Right ventricle myocardium inferior (tissue), 1 donor: ENCODE measurements at regions not wholly inside any gene's neighbourhood (a gene's known extent, or its start where the extent isn't known, plus 50 kb on each side); places are given as distances from the start of the nearest gene placed in this dataset.
"Not testable (repeated sequence)": the region's sequence is repeated elsewhere in the genome, so short reads cannot be mapped to it uniquely, and the experiment has no call there.

Experiments
- ATAC-seq: fragments of 200-7000 bp; cut with Tn5 transposase; one replicate; pipeline ENCODE4 v1.9.1; 2020; ENCODE audit warnings: mild to moderate bottlenecking, moderate library complexity
- DNase-seq: peaks from one replicate; pipeline ENCODE4 v3.0.0; 2021; ENCODE audit errors: missing footprints
- intact Hi-C: fragments of 100-400 bp; cut with DNase I; formaldehyde crosslinking; loops from one replicate; pipeline ENCODE4 v1.11.0; 2022
- donor health status: DM: no; HTN: yes; CAD: no; lungs with severe emphysema.

DNA sequence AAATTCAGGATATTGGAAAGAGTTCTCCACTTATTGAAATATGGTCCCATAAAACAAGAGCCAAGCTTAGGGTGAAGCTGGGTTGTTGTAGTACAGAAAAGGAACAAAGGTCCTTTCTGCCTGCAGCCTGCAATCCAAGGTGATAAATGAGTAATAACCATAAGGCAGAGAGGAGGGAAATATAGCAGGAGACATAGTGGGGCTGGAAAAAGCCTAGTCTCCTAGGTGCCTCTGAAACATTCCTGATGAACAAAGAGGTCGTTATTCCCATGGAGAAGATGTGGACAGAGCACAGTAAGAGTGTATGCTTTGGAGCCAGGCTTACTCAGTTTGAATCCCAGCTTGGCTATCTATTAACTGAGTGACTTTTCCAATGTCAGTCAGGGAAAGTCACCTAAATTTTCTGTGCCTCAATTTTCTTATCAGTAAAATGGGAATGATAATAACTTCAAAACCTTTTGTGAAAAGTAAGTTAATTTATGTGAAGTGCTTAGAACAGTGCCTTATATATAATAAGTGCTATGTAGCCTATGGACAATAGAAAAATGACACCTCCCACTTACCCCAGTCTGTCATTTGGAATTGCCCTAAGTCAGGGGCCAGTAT, 110.8 kb upstream of the GRIN3A start:
- intact Hi-C loops: no loop called here
- ATAC-seq: no peak

DNA sequence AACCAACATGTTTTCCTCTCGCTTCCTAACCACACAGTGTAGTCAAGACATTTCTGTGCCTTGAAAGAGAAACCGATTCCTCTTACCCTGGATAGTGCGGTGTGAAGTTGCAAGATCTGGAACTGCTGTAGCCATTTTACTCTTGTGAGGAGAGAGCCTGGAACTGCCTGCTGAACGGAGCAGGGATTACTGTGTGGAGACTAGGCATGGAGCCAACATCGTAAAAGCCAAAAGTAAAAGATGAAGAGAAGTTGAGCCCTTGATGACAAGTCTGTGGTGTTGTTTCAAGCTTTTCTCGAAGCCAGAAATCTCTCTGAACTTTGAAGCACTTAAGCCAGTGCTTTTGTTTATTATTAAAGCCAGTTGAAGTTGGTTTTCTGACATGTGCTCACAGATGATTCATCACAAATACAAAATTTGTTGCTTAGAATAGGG, 110.1 kb upstream of the GRIN3A start:
- ATAC-seq (no peak), DNase-seq (no peak)
- intact Hi-C loops: no loop called here

More for the DNA sequence above, 110.8 kb upstream of the GRIN3A start:
- no peak for DNase-seq

DNA sequence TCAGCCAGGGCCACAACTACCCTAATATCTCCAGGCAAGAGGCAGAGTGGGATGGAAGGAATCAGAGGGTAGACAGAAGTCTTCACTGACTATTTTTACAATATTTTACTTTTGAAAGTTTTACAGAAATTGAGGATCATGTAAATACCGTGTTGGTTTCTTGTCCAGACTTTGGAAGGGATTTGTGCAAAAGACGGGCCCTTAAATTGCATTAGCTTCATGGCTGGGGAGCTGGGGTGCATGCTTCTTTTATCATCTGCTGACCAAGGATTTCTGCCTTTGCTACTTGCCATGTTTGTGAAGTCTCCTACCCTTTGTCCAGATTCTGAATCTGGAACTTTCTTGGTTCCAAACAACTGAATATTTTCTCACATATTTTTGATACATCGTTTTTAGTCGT, 107.7 kb upstream of the GRIN3A start:
- intact Hi-C loops: no loop called here
- no peak for ATAC-seq
- DNase-seq: no peak

DNA sequence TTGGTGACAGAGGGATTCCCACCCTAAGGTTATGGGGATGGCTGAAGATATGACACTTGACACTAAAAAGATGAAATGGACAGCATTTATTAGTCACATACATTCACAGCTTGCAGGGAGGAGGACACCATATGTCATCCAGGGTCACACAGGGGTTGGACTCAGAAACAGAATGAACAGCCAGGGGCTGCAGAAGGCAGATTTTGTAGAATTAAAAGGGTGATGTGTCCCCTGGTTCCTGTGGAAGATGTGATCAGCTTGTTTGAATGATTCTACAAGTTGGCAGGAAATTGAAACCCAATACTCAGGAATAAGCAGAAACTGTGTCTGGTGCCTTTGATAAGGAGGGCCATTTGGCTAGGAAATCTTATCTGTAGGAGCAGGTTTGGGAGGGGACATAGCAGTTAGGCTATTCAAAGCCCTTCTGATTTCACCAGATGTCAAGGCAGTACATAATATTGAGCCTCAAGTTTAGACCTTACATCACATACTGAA, 102.3 kb upstream of the GRIN3A start:
- ATAC-seq (no peak), DNase-seq (no peak)
- intact Hi-C loops: no loop called here

DNA sequence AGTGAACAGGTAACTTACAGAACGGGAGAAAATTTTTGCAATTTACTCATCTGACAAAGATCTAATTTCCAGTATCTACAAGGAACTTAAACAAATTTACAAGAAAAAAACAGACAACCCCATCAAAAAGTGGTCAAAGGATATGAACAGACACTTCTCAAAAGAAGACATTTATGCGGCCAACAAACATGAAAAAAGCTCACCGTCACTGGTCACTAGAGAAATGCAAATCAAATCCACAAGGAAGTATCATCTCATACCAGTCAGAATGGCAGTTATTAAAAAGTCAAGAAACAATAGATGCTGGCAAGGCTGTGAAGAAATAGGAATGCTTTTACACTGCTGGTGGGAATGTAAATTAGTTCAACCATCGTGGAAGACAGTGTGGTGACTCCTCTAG, 100.5 kb upstream of the GRIN3A start:
- DNase-seq, ATAC-seq, intact Hi-C loops: not testable (repeated sequence)

DNA sequence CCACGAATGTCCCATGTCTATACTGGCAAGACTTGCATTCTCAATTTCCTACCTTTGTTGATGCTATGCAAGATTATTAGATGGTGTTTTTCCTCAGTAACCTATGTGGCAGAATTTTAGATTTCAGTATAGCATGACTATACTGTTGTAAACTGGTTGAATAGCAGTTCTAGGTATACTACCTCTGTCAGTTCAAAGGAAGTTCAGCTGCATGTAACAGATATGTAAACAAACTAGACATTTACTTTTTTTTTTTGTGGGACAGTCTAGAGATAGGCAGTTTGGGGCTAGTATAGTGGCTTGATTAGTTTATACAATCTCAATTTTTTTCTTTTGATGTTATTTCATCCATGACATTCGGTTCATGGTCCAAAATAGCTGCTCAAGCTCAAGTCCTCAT, 97.6 kb upstream of the GRIN3A start:
- DNase-seq: no peak
- ATAC-seq: no peak
- intact Hi-C loops: no loop called here

DNA sequence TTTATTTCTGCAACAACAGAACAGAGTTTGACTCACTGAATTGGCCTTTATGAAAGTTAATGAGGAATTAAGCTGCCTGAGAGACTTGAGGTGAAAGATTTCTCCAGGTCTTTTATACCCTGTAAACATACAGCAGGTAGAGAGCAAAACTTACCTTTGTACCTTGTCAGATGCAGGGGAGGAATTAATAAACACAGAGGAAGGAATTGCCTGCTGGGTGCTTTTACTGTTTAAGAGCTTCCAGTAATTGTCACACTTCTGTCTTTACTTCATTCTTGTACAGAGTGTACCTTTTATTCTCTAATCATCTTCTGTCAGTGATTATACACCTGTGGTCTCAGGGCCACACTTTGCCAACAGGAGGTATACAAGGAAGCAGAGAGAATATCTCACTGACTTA, 94.0 kb upstream of the GRIN3A start:
- ATAC-seq (no peak), DNase-seq (no peak)
- intact Hi-C loops: no loop called here

DNA sequence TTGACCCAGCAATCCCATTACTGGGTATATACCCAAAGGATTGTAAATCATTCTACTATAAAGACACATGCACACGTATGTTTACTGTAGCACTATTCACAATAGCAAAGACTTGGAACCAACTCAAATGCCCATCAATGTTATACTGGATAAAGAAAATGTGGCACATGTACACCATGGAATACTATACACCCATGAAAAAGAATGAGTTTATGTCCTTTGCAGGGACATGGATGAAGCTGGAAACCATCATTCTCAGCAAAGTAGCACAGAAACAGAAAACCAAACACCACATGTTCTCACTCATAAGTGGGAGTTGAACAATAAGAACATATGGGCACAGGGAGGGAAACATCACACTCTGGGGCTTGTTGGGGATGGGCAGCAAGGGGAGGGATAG, 83.0 kb upstream of the GRIN3A start:
- intact Hi-C loops, DNase-seq, ATAC-seq: not testable (repeated sequence)

DNA sequence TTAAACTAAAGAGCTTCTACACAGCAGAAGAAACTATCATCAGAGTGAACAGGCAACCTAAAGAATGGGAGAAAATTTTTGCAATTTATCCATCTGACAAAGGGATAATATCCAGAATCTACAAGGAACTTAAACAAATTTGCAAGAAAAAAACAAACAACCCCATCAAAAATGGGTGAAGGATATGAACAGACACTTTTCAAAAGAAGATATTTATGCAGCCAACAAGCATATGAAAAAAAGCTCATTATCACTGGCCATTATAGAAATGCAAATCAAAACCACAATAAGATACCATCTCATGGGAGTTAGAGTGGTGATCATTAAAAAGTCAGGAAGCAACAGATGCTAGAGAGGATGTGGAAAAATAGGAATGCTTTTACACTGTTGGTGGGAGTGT, 82.5 kb upstream of the GRIN3A start:
- ATAC-seq, intact Hi-C loops, DNase-seq: not testable (repeated sequence)

DNA sequence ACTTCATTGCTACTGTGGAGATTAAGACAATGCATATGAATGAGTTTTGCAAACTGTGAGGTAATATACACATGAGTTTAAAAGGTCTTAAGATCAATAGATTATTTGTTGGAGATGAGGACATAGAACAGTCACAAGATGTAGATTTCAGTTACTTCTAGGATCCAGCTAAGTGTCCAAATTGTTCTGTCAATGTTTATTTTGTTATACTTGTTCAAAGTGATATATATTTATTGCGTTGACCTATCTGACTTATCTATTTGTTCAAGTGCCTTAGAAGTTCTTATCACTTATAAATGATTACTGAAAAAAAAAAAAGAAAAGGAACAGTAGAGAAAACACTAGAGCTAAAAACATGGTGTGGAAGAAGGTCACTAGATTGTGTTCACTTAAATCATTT, 75.6 kb upstream of the GRIN3A start:
- ATAC-seq (no peak), DNase-seq (no peak)
- intact Hi-C loops: no loop called here

DNA sequence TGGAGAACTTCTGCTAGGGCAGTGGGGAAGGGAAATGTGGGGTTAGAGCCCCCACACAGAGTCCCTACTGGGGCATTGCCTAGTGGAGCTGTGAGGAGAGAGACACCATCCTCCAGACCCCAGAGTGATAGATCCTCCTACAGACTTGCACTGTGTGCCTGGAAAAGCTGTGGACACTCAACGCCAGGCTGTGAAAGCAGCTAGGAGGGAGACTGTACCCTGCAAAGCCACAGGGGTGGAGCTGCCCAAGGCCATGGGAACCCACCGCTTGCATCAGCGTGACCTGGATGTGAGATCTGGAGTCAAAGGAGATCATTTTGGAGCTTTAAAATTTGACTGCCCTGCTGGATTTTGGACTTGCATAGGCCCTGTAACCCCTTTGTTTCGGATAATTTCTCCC, 69.4 kb upstream of the GRIN3A start:
- intact Hi-C loops, ATAC-seq, DNase-seq: not testable (repeated sequence)

DNA sequence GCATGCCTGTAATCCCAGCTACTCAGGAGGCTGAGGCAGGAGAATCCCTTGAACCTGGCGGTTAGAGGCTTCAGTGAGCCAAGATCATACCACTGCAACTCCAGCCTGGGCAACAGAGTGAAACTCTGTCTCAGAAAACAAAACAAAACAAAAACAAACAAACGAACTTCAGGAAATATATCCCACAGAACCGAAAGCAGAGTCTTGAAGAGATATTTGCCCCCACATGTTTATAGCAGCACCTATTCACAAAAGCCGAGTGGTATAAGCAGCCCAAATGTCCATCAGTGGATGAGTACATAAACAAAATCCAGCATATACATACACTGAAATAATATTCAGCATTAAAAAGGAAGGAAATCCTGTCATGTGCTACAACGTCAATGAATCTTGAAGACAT, 57.6 kb upstream of the GRIN3A start:
- intact Hi-C loops: no loop called here
- ATAC-seq (no peak), DNase-seq (no peak)

DNA sequence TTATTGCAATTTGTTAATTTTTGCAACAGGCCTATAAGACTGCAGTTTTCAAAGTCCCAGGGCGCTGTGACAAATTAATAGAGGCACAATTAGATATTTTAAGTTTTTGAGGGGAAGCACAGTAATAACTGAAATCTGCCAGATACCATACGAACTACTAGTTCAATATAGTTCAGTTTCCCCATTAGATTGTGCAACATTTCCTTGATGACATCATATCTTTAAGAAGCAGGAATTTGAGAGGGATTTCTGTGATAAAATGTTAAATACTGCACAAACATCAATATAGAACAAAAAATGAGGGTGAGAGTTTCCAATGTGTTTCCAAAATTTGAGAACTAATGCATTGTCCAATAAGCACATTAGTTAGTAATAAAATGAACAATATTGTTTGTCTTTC, 56.7 kb upstream of the GRIN3A start:
- no peak for ATAC-seq
- intact Hi-C loops: no loop called here
- no peak for DNase-seq

DNA sequence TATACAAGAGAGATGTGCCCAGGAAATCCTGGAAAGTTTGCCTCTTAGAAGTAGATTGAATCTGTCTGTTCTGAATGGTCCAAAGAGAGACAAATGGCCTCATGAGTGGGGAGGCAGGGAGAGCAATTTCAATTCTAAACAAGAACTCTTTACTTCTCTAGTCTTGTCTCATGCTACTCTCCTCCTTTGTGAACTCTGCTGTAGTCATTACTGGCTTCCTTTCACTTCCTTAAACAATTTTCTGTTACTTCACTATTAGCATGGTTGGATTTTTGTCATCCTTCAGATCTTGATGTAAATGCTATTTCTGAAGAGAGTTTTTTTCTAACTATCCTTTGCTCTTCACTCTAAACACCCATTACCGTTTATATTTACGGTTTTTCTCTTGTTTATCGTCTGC, 54.0 kb upstream of the GRIN3A start:
- ATAC-seq (no peak), DNase-seq (no peak)
- intact Hi-C loops: no loop called here

DNA sequence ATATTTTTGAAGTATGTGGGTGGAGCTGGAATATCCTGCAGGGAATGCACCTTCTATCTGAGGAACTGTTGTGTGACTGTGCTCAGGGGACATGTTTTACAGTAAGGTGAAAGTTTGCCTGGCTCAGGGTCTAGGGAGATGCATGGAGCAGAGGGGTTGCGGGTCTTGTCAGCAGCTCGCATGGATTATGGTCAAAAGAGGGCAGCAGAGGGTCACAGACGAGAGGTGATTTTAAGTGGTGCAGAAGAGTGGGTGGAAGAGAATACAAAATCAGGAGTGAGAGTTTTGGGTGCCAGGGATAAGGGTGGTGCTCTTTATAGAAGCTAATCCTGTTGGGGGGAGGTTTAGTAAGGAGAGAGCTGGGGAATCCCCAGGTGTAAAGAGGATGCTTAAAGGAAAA, 53.5 kb upstream of the GRIN3A start:
- DNase-seq: no peak
- ATAC-seq: no peak
- intact Hi-C loops: no loop called here

DNA sequence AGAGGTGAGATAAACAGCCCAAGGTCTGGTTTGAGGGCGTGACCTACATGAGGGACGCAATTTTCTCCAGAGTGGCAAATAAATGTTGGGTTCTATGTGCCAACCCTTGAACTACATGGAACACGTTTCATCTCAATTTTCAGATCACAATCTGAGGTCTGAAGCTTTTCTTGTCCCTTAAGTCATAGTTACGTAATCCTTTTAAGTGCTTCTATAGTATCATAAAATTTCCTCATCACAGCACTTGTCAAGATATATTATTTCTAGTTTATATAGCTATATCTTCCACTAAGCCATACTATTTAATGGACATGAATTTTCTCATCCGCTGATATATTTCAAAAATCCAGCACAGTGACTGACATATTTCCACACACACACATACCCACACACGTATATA, 53.1 kb upstream of the GRIN3A start:
- DNase-seq: no peak
- intact Hi-C loops: no loop called here
- no peak for ATAC-seq
